ENCODE measurements at regions not wholly inside any gene's neighbourhood (a gene's known extent, or its start where the extent isn't known, plus 50 kb on each side); places are given as distances from the start of the nearest gene placed in this dataset.

GRCh38 chr10:55519264-55519663 lies 718.2 kb upstream of the PCDH15 start:
- no peak for TF ChIP-seq CTCF (IDR thresholded peaks at IDR 0.05; ENCODE audit: control extremely low read depth in 1 of 3, insufficient read depth in 1 of 3, low read depth in 1 of 3, low read length in 3 of 3)
- no peak for TF ChIP-seq SIN3A (conservative IDR thresholded peaks at IDR 0.05 in 1 of 2, IDR thresholded peaks at IDR 0.05 in 1 of 2; ENCODE audit: low read depth in 1 of 2, low read length in 2 of 2)
- no peak for TF ChIP-seq ATF3 (IDR thresholded peaks at IDR 0.05; ENCODE audit: insufficient read depth, low read depth, low read length)
- no peak for TF ChIP-seq EP300 (IDR thresholded peaks at IDR 0.05; ENCODE audit: borderline replicate concordance in 1 of 2, low read depth in 2 of 2, low read length in 2 of 2)
- TF ChIP-seq CHD1 (IDR thresholded peaks at IDR 0.05; ENCODE audit: low read depth, low read length): no peak
- no peak for TF ChIP-seq TBP (IDR thresholded peaks at IDR 0.05; ENCODE audit: low read depth, low read length)
- TF ChIP-seq POLR2A (IDR thresholded peaks at IDR 0.05; ENCODE audit: control extremely low read depth in 1 of 2, low read depth in 2 of 2, low read length in 2 of 2): no peak
- no peak for TF ChIP-seq ATF2 (IDR thresholded peaks at IDR 0.05; ENCODE audit: low read length)
- no peak for TF ChIP-seq JUN (IDR thresholded peaks at IDR 0.05; ENCODE audit: low read depth, low read length)
- TF ChIP-seq RFX5 (IDR thresholded peaks at IDR 0.05; ENCODE audit: borderline replicate concordance, low read depth, low read length): no peak
- TF ChIP-seq EZH2 (IDR thresholded peaks at IDR 0.05; ENCODE audit: low read depth, low read length, severe bottlenecking): no peak
- TF ChIP-seq EGR1 (IDR thresholded peaks at IDR 0.05; ENCODE audit: borderline replicate concordance, low read depth, low read length): no peak
- no peak for TF ChIP-seq SP1 (IDR thresholded peaks at IDR 0.05; ENCODE audit: low read depth, low read length)
- TF ChIP-seq RXRA (IDR thresholded peaks at IDR 0.05; ENCODE audit: insufficient read depth, low read depth, low read length): no peak

Measured in H1 (cell line).